GM23248 (cell line): ENCODE measurements at regions not wholly inside any gene's neighbourhood (a gene's known extent, or its start where the extent isn't known, plus 50 kb on each side); places are given as distances from the start of the nearest gene placed in this dataset.
"Not testable (repeated sequence)": the region's sequence is repeated elsewhere in the genome, so short reads cannot be mapped to it uniquely, and the experiment has no call there.

Experiments
- DNase-seq: peaks from one replicate; pipeline ENCODE4 v3.0.0-alpha.2; 2015
- H2AFZ ChIP-seq: fragments of 200-600 bp; sonication (generic); 2 replicates; pipeline ENCODE4 v1.6.1; 2016; ENCODE audit warnings: antibody characterized with exemption
- H3F3A ChIP-seq: fragments of 200-600 bp; sonication (generic); 2 replicates; pipeline ENCODE4 v1.6.1; 2016; ENCODE audit warnings: mild to moderate bottlenecking, antibody characterized with exemption, mixed run types; ENCODE audit not compliant: insufficient read depth
- H3K27ac ChIP-seq: fragments of 200-600 bp; sonication (generic); 2 replicates; pipeline ENCODE4 v1.5.1; 2016; ENCODE audit warnings: mild to moderate bottlenecking
- H3K27me3 ChIP-seq: fragments of 200-600 bp; sonication (generic); replicated peaks from 2 replicates; pipeline ENCODE4 v1.6.1; 2016; ENCODE audit warnings: mild to moderate bottlenecking; ENCODE audit not compliant: insufficient read depth
- H3K36me3 ChIP-seq: fragments of 200-600 bp; sonication (generic); 2 replicates; pipeline ENCODE4 v1.6.1; 2016; ENCODE audit warnings: low read depth, mild to moderate bottlenecking
- H3K4me1 ChIP-seq: fragments of 200-600 bp; sonication (generic); 2 replicates; pipeline ENCODE4 v1.6.1; 2016; ENCODE audit warnings: mild to moderate bottlenecking; ENCODE audit not compliant: insufficient read depth
- H3K4me2 ChIP-seq: fragments of 200-600 bp; sonication (generic); one replicate; pipeline ENCODE4 v1.6.1; 2016; ENCODE audit warnings: mild to moderate bottlenecking; ENCODE audit not compliant: unreplicated experiment
- H3K4me3 ChIP-seq: fragments of 200-600 bp; sonication (generic); 2 replicates; pipeline ENCODE4 v1.5.1; 2016; ENCODE audit warnings: mild to moderate bottlenecking
- H3K79me2 ChIP-seq: fragments of 200-600 bp; sonication (generic); 2 replicates; pipeline ENCODE4 v1.6.1; 2016; ENCODE audit warnings: mild to moderate bottlenecking; ENCODE audit not compliant: insufficient read depth
- H3K9ac ChIP-seq: fragments of 200-600 bp; sonication (generic); 2 replicates; pipeline ENCODE4 v1.6.1; 2016; ENCODE audit warnings: mild to moderate bottlenecking
- H3K9me2 ChIP-seq: fragments of 200-600 bp; sonication (generic); 2 replicates; pipeline ENCODE4 v1.6.1; 2016; ENCODE audit warnings: mixed run types, mild to moderate bottlenecking, moderate library complexity; ENCODE audit not compliant: insufficient read depth
- H3K9me3 ChIP-seq: fragments of 200-600 bp; sonication (generic); one replicate; pipeline ENCODE4 v1.6.1; 2017; ENCODE audit warnings: low read depth
- H4K20me1 ChIP-seq: fragments of 200-600 bp; sonication (generic); 2 replicates; pipeline ENCODE4 v1.6.0; 2016; ENCODE audit not compliant: insufficient read depth
- EZH2 ChIP-seq: fragments of 200-600 bp; sonication (generic); IDR thresholded peaks from 2 replicates; pipeline ENCODE4 v1.6.1; 2018; ENCODE audit warnings: antibody characterized with exemption, mild to moderate bottlenecking; ENCODE audit not compliant: insufficient read depth, poor library complexity, severe bottlenecking
- EZH2phosphoT487 ChIP-seq: fragments of 200-600 bp; sonication (generic); IDR thresholded peaks from 2 replicates; pipeline ENCODE4 v1.6.1; 2018; ENCODE audit warnings: antibody characterized with exemption, moderate library complexity, mild to moderate bottlenecking, low read depth; ENCODE audit not compliant: insufficient read depth
- WGBS, 2 experiments: methylation state at CpG; one replicate each; pipeline ENCODE4 v1.1.6; 2015 to 2017; ENCODE audit warnings: low lambda C conversion rate in 2 of 2, low coverage in 1 of 2; ENCODE audit errors: missing lambda C conversion rate in 2 of 2; 5-methylcytosine and 5-hydroxymethylcytosine counted together
- in situ Hi-C: fragments of 300-500 bp; cut with MboI; formaldehyde crosslinking; loops from 2 replicates; pipeline ENCODE4 v1.15.0; 2020

- H3K9me2 ChIP-seq, result no peaks in the 10 kb centered on the region
- in situ Hi-C loops, result no loop called here
- H3K9me3 ChIP-seq, result no peaks in the 10 kb centered on the region
- no peaks in the 10 kb centered on the region for H3K4me1 ChIP-seq
- no peaks in the 10 kb centered on the region for H3F3A ChIP-seq
- H3K4me3 ChIP-seq, result no peak overlapping the region
- no peak overlapping the region for H2AFZ ChIP-seq
- no peak overlapping the region for H3K27ac ChIP-seq
- no peaks in the 10 kb centered on the region for H4K20me1 ChIP-seq
- no peak overlapping the region for H3K4me2 ChIP-seq
- no peaks in the 10 kb centered on the region for H3K27me3 ChIP-seq
- no peaks in the 10 kb centered on the region for H3K36me3 ChIP-seq
- H3K9ac ChIP-seq, result no peak overlapping the region
- no peak for DNase-seq
- no peaks in the 10 kb centered on the region for H3K79me2 ChIP-seq
- TF ChIP-seq EZH2 (no peak), EZH2phosphoT487 (no peak)
Measured at GRCh38 chr13:90261343-90261742, 1086.1 kb upstream of the MIR17HG start.

GRCh38 chr13:90270226-90270625, 1077.3 kb upstream of the MIR17HG start:
- no peaks in the 10 kb centered on the region for H3F3A ChIP-seq
- H3K9ac ChIP-seq, result no peak overlapping the region
- no peaks in the 10 kb centered on the region for H3K36me3 ChIP-seq
- WGBS, 2 experiments, result 76 to 79% methylated on average over 2 of the region's 2 CpGs
- DNase-seq, result no peak
- H3K27ac ChIP-seq, result no peak overlapping the region
- no peaks in the 10 kb centered on the region for H3K9me3 ChIP-seq
- no peaks in the 10 kb centered on the region for H4K20me1 ChIP-seq
- H2AFZ ChIP-seq, result peak overlapping the region; percentile 17; the same call in 1 of the 2 replicates
- H3K79me2 ChIP-seq, result no peaks in the 10 kb centered on the region
- in situ Hi-C loops, result no loop called here
- TF ChIP-seq EZH2 (no peak), EZH2phosphoT487 (no peak)
- no peaks in the 10 kb centered on the region for H3K9me2 ChIP-seq
- H3K27me3 ChIP-seq, result no peaks in the 10 kb centered on the region
- H3K4me2 ChIP-seq, result no peak overlapping the region
- H3K4me3 ChIP-seq, result no peak overlapping the region
- H3K4me1 ChIP-seq, result 0 out of 2 replicates have a peak, but pooled peaks cover 4% of the 10 kb centered on the region

GRCh38 chr13:90272356-90272755, 1075.1 kb upstream of the MIR17HG start:
- Histone ChIP-seq H3K27ac (no peak overlapping the region), H3K9me2 (no peaks in the 10 kb centered on the region), H3F3A (no peaks in the 10 kb centered on the region), H3K4me2 (no peak overlapping the region), H3K4me1 (0 out of 2 replicates have a peak, but pooled peaks cover 4% of the 10 kb centered on the region), H3K79me2 (no peaks in the 10 kb centered on the region), H3K36me3 (no peaks in the 10 kb centered on the region), H3K27me3 (no peaks in the 10 kb centered on the region), H3K4me3 (no peak overlapping the region), H3K9ac (no peak overlapping the region), H4K20me1 (no peaks in the 10 kb centered on the region), H2AFZ (no peak overlapping the region), H3K9me3 (no peaks in the 10 kb centered on the region)
- TF ChIP-seq EZH2phosphoT487, result no peak
- in situ Hi-C loops, result no loop called here
- peak; percentile 46 for DNase-seq
- WGBS, 2 experiments, result 93 to 95% methylated on average over 1 of the region's 1 CpG

GRCh38 chr13:90276216-90276615, 1071.3 kb upstream of the MIR17HG start:
- no peak overlapping the region for H2AFZ ChIP-seq
- TF ChIP-seq EZH2phosphoT487 (no peak), EZH2 (no peak)
- H3F3A ChIP-seq, result no peaks in the 10 kb centered on the region
- H3K9me2 ChIP-seq, result no peaks in the 10 kb centered on the region
- DNase-seq, result no peak
- WGBS, 2 experiments, result 67 to 81% methylated on average over 1 of the region's 1 CpG
- H3K27me3 ChIP-seq, result no peaks in the 10 kb centered on the region
- H3K4me3 ChIP-seq, result no peak overlapping the region
- H4K20me1 ChIP-seq, result no peaks in the 10 kb centered on the region
- in situ Hi-C loops, result no loop called here
- H3K9ac ChIP-seq, result no peak overlapping the region
- no peaks in the 10 kb centered on the region for H3K36me3 ChIP-seq
- H3K79me2 ChIP-seq, result no peaks in the 10 kb centered on the region
- 0 out of 2 replicates have a peak, but pooled peaks cover 4% of the 10 kb centered on the region for H3K4me1 ChIP-seq
- H3K4me2 ChIP-seq, result no peak overlapping the region
- H3K9me3 ChIP-seq, result no peaks in the 10 kb centered on the region
- H3K27ac ChIP-seq, result no peak overlapping the region

GRCh38 chr13:90278231-90278630, 1069.3 kb upstream of the MIR17HG start:
- H3K27ac ChIP-seq, H3K36me3 ChIP-seq, H2AFZ ChIP-seq, H3K79me2 ChIP-seq, H3K4me2 ChIP-seq, H3K9me2 ChIP-seq, DNase-seq, H3K9ac ChIP-seq, H3K4me1 ChIP-seq, H3K27me3 ChIP-seq, H3K4me3 ChIP-seq, H3K9me3 ChIP-seq, H4K20me1 ChIP-seq, in situ Hi-C loops, H3F3A ChIP-seq: not testable (repeated sequence)
- WGBS, 2 experiments, result 78 to 87% methylated on average over 3 of the region's 3 CpGs
